ACC112 (cell line): ENCODE measurements at regions not wholly inside any gene's neighbourhood (a gene's known extent, or its start where the extent isn't known, plus 50 kb on each side); places are given as distances from the start of the nearest gene placed in this dataset.

Source experiments
- H2AFZ ChIP-seq: fragments of 200-600 bp; sonication (generic); one replicate; pipeline ENCODE4 v1.6.0; 2017; ENCODE audit warnings: antibody characterized with exemption, low read length; ENCODE audit not compliant: unreplicated experiment
- H3K27ac ChIP-seq: fragments of 200-600 bp; sonication (generic); 2 replicates; pipeline ENCODE4 v1.5.1; 2014; ENCODE audit warnings: low read depth, mild to moderate bottlenecking, antibody characterized with exemption, low read length, moderate library complexity
- H3K27me3 ChIP-seq: fragments of 200-600 bp; sonication (generic); 2 replicates; pipeline ENCODE4 v1.6.1; 2014; ENCODE audit warnings: mild to moderate bottlenecking, antibody characterized with exemption, low read length, moderate library complexity, mixed read lengths; ENCODE audit not compliant: insufficient read depth
- H3K36me3 ChIP-seq: fragments of 200-600 bp; sonication (generic); 2 replicates; pipeline ENCODE4 v1.6.1; 2016; ENCODE audit warnings: mild to moderate bottlenecking, antibody characterized with exemption, low read length, moderate library complexity, mixed read lengths; ENCODE audit not compliant: insufficient read depth
- H3K4me1 ChIP-seq: fragments of 200-600 bp; sonication (generic); one replicate; pipeline ENCODE4 v1.6.1; 2016; ENCODE audit warnings: low read length, mixed read lengths; ENCODE audit not compliant: insufficient read depth, unreplicated experiment, control insufficient read depth
- H3K4me3 ChIP-seq: fragments of 200-600 bp; sonication (generic); 2 replicates; pipeline ENCODE4 v1.5.1; 2014; ENCODE audit warnings: mild to moderate bottlenecking, low read depth, low read length
- H3K79me2 ChIP-seq: fragments of 200-600 bp; sonication (generic); one replicate; pipeline ENCODE4 v1.6.0; 2016; ENCODE audit warnings: low read length; ENCODE audit not compliant: control insufficient read depth, unreplicated experiment, insufficient read depth

DNA sequence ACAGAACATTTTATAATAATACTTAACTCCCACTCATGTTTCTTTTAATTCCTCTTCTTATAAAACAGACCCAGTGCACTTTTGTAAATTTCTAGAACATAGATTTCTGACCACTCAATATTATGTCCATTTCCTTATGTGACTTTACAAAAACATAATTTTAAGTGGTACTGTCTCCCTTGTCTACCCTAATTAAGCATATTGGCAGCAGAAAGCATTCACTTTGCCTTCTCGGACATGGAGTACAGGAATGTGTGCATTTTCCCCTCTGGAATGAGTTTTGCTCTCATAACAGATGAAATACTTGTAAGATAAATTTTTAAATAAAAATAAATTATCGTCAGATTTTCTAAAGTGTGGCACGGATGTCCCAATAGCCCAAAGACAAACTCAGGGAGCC is 129.5 kb upstream of the MDM1 start:
- H3K36me3 ChIP-seq, result no peaks in the 10 kb centered on the region
- H2AFZ ChIP-seq, result no peak overlapping the region
- no peaks in the 10 kb centered on the region for H3K27me3 ChIP-seq

DNA sequence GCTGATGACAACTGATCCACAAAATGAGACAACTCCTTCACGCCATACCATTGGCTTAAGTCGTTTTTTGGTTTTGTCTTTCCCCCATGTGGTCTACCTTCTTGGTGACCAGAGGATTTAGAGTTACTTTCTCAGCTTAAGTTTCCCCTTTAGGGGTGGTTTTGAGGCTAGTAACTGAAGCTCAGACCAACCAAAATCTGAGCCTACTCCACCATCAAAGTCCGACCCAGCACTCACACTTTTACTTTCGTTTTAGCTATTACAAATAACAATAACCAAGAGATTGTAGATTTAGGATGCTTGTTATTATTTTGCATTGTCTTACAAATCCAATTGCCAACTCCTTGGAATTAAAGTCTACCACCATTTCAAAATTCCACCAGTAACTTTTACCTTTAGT is 130.6 kb upstream of the MDM1 start:
- no peaks in the 10 kb centered on the region for H3K79me2 ChIP-seq
- no peaks in the 10 kb centered on the region for H3K36me3 ChIP-seq
- H3K4me1 ChIP-seq, result no peaks in the 10 kb centered on the region
- no peaks in the 10 kb centered on the region for H3K27me3 ChIP-seq
- no peak overlapping the region for H3K27ac ChIP-seq
- H2AFZ ChIP-seq, result peak overlapping the region; percentile 72
- peak overlapping the region; percentile 68 for H3K4me3 ChIP-seq

More for the DNA sequence above, 129.5 kb upstream of the MDM1 start:
- Histone ChIP-seq H3K4me1 (no peaks in the 10 kb centered on the region), H3K27ac (no peak overlapping the region), H3K79me2 (no peaks in the 10 kb centered on the region), H3K4me3 (no peak overlapping the region)

DNA sequence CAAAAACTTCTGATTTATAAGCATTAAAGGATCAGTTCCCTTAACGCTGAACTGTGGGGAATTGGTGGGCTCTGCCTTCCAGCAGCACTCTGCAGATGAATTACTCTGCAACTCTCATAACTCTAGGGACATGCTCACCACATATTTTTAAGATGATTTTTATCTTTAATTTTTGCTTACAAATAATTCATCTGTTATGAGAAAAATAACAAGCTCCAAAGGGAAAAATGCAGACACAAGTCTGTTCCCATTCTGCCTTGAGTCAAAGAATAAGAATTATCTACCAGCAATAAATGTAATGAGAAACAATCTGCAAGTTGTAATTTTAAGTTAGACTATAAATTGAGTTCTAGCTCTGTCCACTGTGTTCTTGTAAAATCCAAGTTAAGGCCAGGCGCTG is 133.1 kb upstream of the MDM1 start:
- Histone ChIP-seq H3K27ac (no peak overlapping the region), H3K4me3 (no peak overlapping the region), H2AFZ (no peak overlapping the region), H3K4me1 (no peaks in the 10 kb centered on the region), H3K79me2 (no peaks in the 10 kb centered on the region), H3K36me3 (no peaks in the 10 kb centered on the region), H3K27me3 (no peaks in the 10 kb centered on the region)

DNA sequence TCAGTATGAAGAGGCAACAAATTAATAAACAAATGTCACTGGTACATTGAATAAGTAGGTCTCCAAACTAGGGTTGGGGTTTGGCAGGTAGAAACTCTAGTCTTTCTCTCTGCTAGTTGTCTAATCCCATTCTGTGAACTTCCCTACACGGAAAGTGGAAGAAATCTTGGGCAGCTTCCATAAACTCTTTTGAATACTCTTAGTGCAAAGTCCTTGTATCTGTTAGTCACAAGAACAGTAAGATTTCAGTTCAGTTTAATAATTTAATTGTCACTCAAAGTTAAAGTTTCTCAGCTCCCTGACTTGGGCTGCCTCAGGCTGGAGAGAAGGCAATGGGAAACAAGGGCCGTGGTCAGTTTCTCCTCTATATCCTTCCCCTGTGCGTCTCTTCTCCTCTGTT is 135.4 kb upstream of the MDM1 start:
- H3K27ac ChIP-seq, result no peak overlapping the region

DNA sequence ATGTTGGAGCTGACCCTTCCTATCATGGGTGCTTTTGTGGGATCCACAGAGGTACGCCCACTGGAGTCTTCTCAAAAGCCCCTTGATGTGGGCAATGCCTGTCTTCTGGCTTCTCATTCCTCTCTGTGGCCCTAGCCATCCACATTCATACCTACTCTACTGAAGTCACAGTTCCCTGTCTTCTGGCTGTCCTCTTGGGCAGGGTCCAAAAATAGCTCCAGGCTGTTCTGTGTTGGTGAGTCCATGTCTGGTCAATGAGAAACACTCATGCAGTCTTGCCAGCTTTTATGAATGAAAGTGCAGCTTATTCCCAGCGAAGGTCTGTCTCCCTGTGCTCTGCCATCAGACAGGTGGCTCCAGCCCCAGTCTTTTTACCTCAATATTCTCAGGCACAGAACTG is 135.9 kb upstream of the MDM1 start:
- Histone ChIP-seq H2AFZ (no peak overlapping the region), H3K27ac (no peak overlapping the region), H3K36me3 (no peaks in the 10 kb centered on the region), H3K4me3 (no peak overlapping the region), H3K27me3 (no peaks in the 10 kb centered on the region), H3K79me2 (no peaks in the 10 kb centered on the region), H3K4me1 (no peaks in the 10 kb centered on the region)

More for the DNA sequence above, 135.4 kb upstream of the MDM1 start:
- Histone ChIP-seq H3K27me3 (no peaks in the 10 kb centered on the region), H3K4me3 (no peak overlapping the region), H3K79me2 (no peaks in the 10 kb centered on the region), H2AFZ (no peak overlapping the region), H3K36me3 (no peaks in the 10 kb centered on the region), H3K4me1 (no peaks in the 10 kb centered on the region)

DNA sequence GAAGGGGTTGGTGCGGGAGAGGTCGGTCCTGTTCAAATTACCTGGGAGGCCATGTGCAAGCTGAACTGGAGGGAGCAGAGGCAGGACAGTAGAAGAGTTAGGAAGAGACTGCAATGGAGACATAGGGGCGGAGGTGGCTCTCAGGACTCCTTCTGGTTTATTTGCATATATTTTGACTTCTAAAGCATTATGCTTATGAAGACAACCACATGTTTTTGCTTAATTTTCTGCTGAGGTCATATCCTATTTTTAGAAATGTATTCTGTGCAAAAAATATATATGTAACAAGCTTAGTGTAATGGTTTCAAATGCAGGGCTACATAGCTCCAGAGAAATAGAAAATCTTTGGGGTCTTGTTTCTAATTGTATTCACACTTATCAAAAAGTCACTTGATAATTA is 137.0 kb upstream of the MDM1 start:
- Histone ChIP-seq H3K36me3 (no peaks in the 10 kb centered on the region), H3K27ac (no peak overlapping the region), H3K27me3 (no peaks in the 10 kb centered on the region), H3K4me3 (no peak overlapping the region), H2AFZ (no peak overlapping the region), H3K4me1 (no peaks in the 10 kb centered on the region), H3K79me2 (no peaks in the 10 kb centered on the region)

DNA sequence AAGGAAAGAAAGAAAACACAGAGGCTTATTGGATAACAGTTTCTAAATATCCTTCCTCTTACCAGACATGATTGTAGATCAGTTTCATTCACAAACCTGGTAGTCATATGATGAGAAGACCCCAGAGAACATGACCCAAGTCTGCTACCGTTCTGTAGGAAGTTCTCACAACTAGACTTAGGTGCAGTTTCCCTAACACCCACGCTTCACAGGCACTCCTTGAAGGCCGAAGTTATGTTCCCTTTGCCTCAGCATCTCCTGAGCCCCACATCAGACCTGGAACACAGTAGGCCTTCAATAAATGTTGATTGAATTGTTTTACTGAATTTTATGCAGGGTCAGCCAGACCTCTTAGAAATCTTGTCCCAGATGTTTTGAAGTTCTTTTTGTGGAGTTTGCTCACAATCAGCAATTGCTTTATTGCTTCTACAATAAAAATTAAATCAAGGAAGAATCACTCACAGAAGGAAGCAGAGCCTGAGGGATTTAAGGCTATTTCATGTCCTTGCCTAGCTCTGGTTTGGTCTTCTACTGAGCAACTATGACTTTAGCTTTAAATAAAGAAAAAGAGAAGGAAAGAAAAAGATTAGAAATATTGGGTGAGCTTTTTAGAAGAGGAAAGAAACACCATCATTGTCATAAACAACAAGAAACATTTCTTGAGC is 138.6 kb upstream of the MDM1 start:
- H3K27me3 ChIP-seq, result no peaks in the 10 kb centered on the region

DNA sequence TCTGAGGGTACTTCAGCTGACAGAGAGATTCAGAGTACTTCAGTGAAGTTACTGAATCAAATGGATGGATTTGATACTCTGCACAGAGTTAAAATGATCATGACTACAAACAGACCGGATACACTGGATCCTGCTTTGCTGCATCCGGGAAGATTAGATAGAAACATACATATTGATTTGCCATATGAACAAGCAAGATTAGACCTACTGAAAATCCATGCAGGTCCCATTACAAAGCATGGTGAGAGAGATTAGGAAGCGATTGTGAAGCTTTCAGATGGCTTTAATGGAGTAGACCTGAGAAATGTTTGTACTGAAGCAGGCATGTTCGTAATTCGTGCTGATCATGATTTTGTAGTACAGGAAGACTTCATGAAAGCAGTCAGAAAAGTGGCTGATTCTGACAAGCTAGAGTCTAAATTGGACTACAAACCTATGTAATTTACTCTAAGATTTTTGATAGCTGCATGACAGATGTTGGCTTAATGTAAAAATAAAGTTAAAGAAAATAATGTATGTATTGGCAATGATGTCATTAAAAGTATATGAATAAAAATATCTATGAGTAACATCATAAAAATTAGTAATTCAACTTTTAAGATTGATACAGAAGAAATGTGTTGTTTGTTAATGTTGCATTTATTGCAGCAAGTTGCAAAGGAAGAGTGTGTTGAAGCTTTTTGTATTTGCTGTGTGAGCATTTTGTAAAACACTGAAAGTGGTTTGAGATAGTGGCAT is 136.1 kb upstream of the RAP1B start:
- H3K79me2 ChIP-seq, result no peaks in the 10 kb centered on the region
- no peak overlapping the region for H2AFZ ChIP-seq
- H3K4me3 ChIP-seq, result no peak overlapping the region
- no peaks in the 10 kb centered on the region for H3K4me1 ChIP-seq
- H3K27ac ChIP-seq, result no peak overlapping the region
- H3K27me3 ChIP-seq, result no peaks in the 10 kb centered on the region
- H3K36me3 ChIP-seq, result no peaks in the 10 kb centered on the region

More for the DNA sequence above, 138.6 kb upstream of the MDM1 start:
- no peak overlapping the region for H3K27ac ChIP-seq
- no peak overlapping the region for H2AFZ ChIP-seq
- H3K36me3 ChIP-seq, result no peaks in the 10 kb centered on the region
- H3K79me2 ChIP-seq, result no peaks in the 10 kb centered on the region
- H3K4me1 ChIP-seq, result no peaks in the 10 kb centered on the region
- H3K4me3 ChIP-seq, result no peak overlapping the region

DNA sequence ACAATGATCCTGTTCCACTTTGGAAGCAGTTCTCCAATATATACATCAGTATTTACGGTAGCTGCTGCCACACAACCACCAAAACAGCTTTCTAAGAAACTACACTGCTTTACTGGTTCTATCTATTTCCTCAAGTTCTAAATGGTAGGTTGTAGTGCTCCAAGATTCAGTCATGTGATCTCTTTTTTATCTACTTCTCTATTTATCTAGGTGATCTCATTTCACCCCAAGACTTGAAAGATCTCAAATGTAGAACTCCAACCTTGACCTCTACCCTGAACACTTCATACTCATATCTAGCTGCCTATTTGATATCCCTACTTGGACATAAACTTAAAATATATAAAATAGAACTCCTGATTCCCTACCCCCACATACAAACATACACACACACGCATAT is 133.9 kb upstream of the RAP1B start:
- Histone ChIP-seq H3K4me1 (no peaks in the 10 kb centered on the region), H3K79me2 (no peaks in the 10 kb centered on the region), H3K27me3 (no peaks in the 10 kb centered on the region), H3K27ac (no peak overlapping the region), H3K36me3 (no peaks in the 10 kb centered on the region), H2AFZ (no peak overlapping the region), H3K4me3 (no peak overlapping the region)

DNA sequence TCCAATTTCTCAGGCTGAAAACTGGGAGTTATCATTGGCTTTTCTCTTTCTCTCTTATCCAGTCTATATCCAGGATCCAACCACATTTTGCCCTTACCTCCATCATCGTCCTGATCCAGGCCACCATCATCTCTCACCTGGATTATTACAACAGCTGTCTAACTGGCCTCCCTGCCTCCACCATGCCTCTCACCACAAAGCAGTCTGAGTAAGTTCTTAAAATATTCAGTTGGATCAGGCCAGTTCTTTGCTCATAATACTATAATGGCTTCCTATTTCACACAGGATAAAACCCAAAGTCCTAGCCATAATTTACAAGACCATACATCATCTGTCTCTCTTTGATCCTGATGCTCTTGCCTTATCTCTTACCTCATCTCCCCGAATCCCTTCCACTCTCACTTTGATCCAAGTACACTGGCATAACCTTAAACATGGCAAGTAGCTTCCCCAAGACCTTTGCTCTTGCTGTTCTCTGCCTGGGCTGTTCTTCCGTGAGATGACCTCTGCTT is 133.4 kb upstream of the RAP1B start:
- no peak overlapping the region for H3K4me3 ChIP-seq
- H3K79me2 ChIP-seq, result no peaks in the 10 kb centered on the region
- H3K27ac ChIP-seq, result no peak overlapping the region
- H2AFZ ChIP-seq, result no peak overlapping the region
- no peaks in the 10 kb centered on the region for H3K27me3 ChIP-seq
- no peaks in the 10 kb centered on the region for H3K4me1 ChIP-seq
- no peaks in the 10 kb centered on the region for H3K36me3 ChIP-seq

DNA sequence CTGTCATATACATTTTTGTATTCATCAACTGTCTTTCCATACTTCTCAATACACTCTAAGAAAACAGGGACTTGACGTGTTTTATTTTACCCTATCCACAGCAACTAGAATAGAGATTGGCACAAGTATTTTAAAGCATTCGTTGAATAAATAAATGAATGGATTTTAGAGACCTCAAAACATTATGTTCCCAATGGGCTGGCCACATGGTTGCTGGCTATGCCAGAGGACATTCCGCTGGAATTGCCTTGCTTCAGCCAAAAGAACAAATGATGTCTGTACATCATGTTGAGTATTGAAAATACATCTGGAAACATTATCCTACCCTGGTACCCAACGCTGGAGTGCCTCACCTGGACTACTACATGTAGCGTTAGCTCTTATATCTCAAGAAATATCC is 132.8 kb upstream of the RAP1B start:
- Histone ChIP-seq H3K27ac (no peak overlapping the region), H3K79me2 (no peaks in the 10 kb centered on the region), H2AFZ (no peak overlapping the region), H3K36me3 (no peaks in the 10 kb centered on the region), H3K4me3 (no peak overlapping the region), H3K4me1 (peaks cover 2% of the 10 kb centered on the region), H3K27me3 (no peaks in the 10 kb centered on the region)
